GM06990 (cell line): ENCODE measurements at regions not wholly inside any gene's neighbourhood (a gene's known extent, or its start where the extent isn't known, plus 50 kb on each side); places are given as distances from the start of the nearest gene placed in this dataset.

Experiments used
- DNase-seq: peaks from one replicate; pipeline ENCODE4 v3.0.0-alpha.2; 2011; ENCODE audit not compliant: insufficient read length; ENCODE audit errors: extremely low read depth
- H3K27me3 ChIP-seq: replicated peaks from 2 replicates; pipeline ENCODE4 v1.6.0; 2011; ENCODE audit warnings: low read length; ENCODE audit not compliant: control insufficient read depth, insufficient read depth
- H3K36me3 ChIP-seq: 2 replicates; pipeline ENCODE4 v1.5.1; 2011; ENCODE audit warnings: low read length; ENCODE audit not compliant: control insufficient read depth, insufficient read depth
- H3K4me3 ChIP-seq: replicated peaks from 2 replicates; pipeline ENCODE4 v1.5.1; 2011; ENCODE audit warnings: low read depth, mild to moderate bottlenecking, control low read depth, low read length
- TF ChIP-seq, protein P1 (sequence below): IDR thresholded peaks from 2 replicates; pipeline ENCODE4 v1.5.1; 2011; ENCODE audit warnings: low read length, control low read depth, mild to moderate bottlenecking, inconsistent platforms; ENCODE audit not compliant: insufficient read depth, poor library complexity, severe bottlenecking

GRCh38 chr6:105917038-105917695 is 169.0 kb upstream of the PRDM1 start:
- TF ChIP-seq, protein P1, sequence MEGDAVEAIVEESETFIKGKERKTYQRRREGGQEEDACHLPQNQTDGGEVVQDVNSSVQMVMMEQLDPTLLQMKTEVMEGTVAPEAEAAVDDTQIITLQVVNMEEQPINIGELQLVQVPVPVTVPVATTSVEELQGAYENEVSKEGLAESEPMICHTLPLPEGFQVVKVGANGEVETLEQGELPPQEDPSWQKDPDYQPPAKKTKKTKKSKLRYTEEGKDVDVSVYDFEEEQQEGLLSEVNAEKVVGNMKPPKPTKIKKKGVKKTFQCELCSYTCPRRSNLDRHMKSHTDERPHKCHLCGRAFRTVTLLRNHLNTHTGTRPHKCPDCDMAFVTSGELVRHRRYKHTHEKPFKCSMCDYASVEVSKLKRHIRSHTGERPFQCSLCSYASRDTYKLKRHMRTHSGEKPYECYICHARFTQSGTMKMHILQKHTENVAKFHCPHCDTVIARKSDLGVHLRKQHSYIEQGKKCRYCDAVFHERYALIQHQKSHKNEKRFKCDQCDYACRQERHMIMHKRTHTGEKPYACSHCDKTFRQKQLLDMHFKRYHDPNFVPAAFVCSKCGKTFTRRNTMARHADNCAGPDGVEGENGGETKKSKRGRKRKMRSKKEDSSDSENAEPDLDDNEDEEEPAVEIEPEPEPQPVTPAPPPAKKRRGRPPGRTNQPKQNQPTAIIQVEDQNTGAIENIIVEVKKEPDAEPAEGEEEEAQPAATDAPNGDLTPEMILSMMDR = no peak
- H3K36me3 ChIP-seq = no peaks in the 10 kb centered on the region
- H3K27me3 ChIP-seq = no peaks in the 10 kb centered on the region
- no peak overlapping the region for H3K4me3 ChIP-seq
- no peak for DNase-seq

DNA sequence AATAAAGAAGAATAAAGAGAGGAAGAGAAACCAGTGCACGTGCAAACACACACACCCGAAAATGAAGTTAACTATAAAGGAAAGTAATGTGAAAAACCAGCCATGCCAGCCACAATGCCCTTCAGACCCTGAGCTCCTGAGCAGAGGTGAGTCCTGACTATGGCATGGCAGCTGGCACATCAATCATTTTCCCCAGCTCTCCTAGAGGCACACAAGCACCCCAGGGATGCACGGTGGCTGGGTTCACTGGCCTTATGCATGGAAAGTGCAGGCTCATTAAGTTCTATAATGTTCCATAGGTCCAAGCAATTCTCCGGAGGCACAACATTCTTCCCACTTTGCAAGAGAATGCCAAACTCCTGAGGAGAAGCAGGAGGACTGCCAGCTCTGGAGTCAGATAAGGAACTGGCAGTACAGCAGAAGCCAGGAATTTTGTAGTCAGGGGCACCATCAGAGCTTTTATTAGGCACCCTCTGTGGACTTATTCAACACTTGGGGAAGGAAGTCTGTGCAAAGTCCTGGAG is 175.0 kb upstream of the PRDM1 start:
- H3K4me3 ChIP-seq = no peak overlapping the region
- DNase-seq = no peak
- no peaks in the 10 kb centered on the region for H3K27me3 ChIP-seq
- TF ChIP-seq, protein P1 = no peak
- H3K36me3 ChIP-seq = no peaks in the 10 kb centered on the region

GRCh38 chr6:105909106-105909505 is 177.0 kb upstream of the PRDM1 start:
- no peaks in the 10 kb centered on the region for H3K36me3 ChIP-seq
- TF ChIP-seq, protein P1 = no peak
- no peak for DNase-seq
- no peak overlapping the region for H3K4me3 ChIP-seq
- H3K27me3 ChIP-seq = peaks cover 2% of the 10 kb centered on the region

- H3K36me3 ChIP-seq = no peaks in the 10 kb centered on the region
- peaks cover 2% of the 10 kb centered on the region for H3K27me3 ChIP-seq
- no peak overlapping the region for H3K4me3 ChIP-seq
- DNase-seq = no peak
- TF ChIP-seq, protein P1 = no peak
These were observed 178.1 kb upstream of the PRDM1 start for GRCh38 chr6:105907991-105908390.

DNA sequence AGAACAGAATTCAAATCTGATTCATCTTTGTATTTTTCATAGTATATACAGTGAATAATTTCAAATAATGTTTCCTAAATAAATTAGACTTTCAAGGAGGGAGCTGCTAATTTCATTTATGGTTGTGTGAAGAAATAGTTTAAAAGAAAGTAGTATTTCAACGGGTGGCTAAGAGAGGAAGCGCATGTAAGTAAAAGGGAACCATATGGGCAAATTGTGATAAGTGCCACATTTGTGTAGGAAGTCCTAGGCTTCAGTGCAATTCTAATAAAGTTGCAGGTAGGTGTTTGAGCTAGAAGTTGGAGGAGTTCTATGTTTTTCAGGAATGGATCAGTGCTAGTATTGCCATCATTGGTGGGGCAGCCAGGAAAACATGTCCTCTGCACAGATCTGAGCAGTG is 178.8 kb upstream of the PRDM1 start:
- H3K36me3 ChIP-seq = no peaks in the 10 kb centered on the region
- DNase-seq = no peak
- TF ChIP-seq, protein P1 = no peak
- no peak overlapping the region for H3K4me3 ChIP-seq
- peaks cover 2% of the 10 kb centered on the region for H3K27me3 ChIP-seq

GRCh38 chr6:105902401-105903031 is 183.6 kb upstream of the PRDM1 start:
- no peaks in the 10 kb centered on the region for H3K36me3 ChIP-seq
- H3K27me3 ChIP-seq = peaks cover 2% of the 10 kb centered on the region
- TF ChIP-seq, protein P1 = no peak
- DNase-seq = no peak
- H3K4me3 ChIP-seq = no peak overlapping the region
